ENCODE measurements at regions not wholly inside any gene's neighbourhood (a gene's known extent, or its start where the extent isn't known, plus 50 kb on each side); places are given as distances from the start of the nearest gene placed in this dataset.

DNA sequence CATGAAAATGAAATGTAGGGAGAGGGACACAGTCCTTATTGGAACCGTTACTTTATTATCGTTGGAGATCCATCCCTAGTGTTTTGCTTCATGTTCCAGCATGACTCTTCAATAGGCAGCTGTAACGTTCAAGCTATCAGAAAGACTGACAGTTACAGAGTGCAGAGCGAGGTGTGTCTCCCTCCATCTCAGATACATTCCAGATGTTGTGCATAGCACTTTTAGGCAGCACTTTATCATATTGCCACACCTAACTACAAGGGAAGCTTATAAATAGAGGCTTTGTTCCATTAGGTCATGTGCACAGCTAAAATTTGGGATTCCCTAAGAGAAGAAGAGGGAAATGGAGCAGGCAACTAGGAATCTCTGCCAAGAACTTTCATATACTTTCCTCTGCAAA, 1009.6 kb downstream of the ROBO2 start:
- Histone ChIP-seq H2AFZ (ENCODE audit: low read length) (no peak overlapping the region), H3K4me1 (ENCODE audit: insufficient read depth, low read length) (no peaks in the 10 kb centered on the region), H3K27ac (ENCODE audit: extremely low read length, insufficient read depth, low read length) (no peak overlapping the region), H4K20me1 (ENCODE audit: insufficient read depth, low read length) (no peaks in the 10 kb centered on the region), H3K4me2 (ENCODE audit: low read depth, low read length) (no peak overlapping the region), H3K79me2 (ENCODE audit: insufficient read depth, low read length) (no peaks in the 10 kb centered on the region), H3K9me3 (ENCODE audit: low read length) (no peaks in the 10 kb centered on the region), H3K4me3 (replicated peaks in 1 of 3; ENCODE audit: insufficient read depth in 1 of 3, low read depth in 2 of 3, low read length in 3 of 3) (no peak overlapping the region), H3K36me3 (replicated peaks in 1 of 2; ENCODE audit: control insufficient read depth in 1 of 2, insufficient read depth in 2 of 2, low read length in 2 of 2) (no peaks in the 10 kb centered on the region), H3K9ac (ENCODE audit: insufficient read depth, low read depth, low read length) (no peak overlapping the region), H3K27me3 (ENCODE audit: control insufficient read depth in 1 of 2, insufficient read depth in 2 of 2, low read length in 2 of 2) (no peaks in the 10 kb centered on the region)
- in situ Hi-C loops (cut with HindIII; ENCODE audit: extremely low pct_ligation_motif_present, low pct_unique_long_range_greater_than_20kb) = no loop called here
- ChIA-PET CTCF (ENCODE audit: low intra/inter-chr PET ratio, low total read pairs) (no interaction called here), POLR2A (no interaction called here)
- TF ChIP-seq ZNF746 (CRISPR knock-in tag; IDR thresholded peaks at IDR 0.05) (no peak), ZBTB1 (CRISPR knock-in tag; IDR thresholded peaks at IDR 0.05; ENCODE audit: borderline replicate concordance) (no peak), JUN (CRISPR knock-in tag; IDR thresholded peaks at IDR 0.05) (no peak), PAX8 (CRISPR knock-in tag; IDR thresholded peaks at IDR 0.05; ENCODE audit: borderline replicate concordance) (no peak), NFYB (CRISPR knock-in tag; IDR thresholded peaks at IDR 0.05) (no peak), ZSCAN31 (CRISPR knock-in tag; IDR thresholded peaks at IDR 0.05; ENCODE audit: low read depth) (no peak), ZNF230 (CRISPR knock-in tag; IDR thresholded peaks at IDR 0.05) (no peak), ZBTB21 (CRISPR knock-in tag; IDR thresholded peaks at IDR 0.05) (no peak), ZNF530 (CRISPR knock-in tag; IDR thresholded peaks at IDR 0.05; ENCODE audit: low read depth) (no peak), HOXA3 (CRISPR knock-in tag; IDR thresholded peaks at IDR 0.05) (no peak), MAFK (conservative IDR thresholded peaks at IDR 0.05 in 1 of 2, IDR thresholded peaks at IDR 0.05 in 1 of 2; ENCODE audit: low read length in 2 of 2) (no peak), ZNF644 (CRISPR knock-in tag; IDR thresholded peaks at IDR 0.05; ENCODE audit: low read depth) (no peak), RFX3 (CRISPR knock-in tag; IDR thresholded peaks at IDR 0.05) (no peak), ETV6 (CRISPR knock-in tag; conservative IDR thresholded peaks at IDR 0.05) (no peak), POLR2AphosphoS5 (IDR thresholded peaks at IDR 0.05; ENCODE audit: low read depth, low read length) (no peak)
- TF ChIP-seq, protein P1, sequence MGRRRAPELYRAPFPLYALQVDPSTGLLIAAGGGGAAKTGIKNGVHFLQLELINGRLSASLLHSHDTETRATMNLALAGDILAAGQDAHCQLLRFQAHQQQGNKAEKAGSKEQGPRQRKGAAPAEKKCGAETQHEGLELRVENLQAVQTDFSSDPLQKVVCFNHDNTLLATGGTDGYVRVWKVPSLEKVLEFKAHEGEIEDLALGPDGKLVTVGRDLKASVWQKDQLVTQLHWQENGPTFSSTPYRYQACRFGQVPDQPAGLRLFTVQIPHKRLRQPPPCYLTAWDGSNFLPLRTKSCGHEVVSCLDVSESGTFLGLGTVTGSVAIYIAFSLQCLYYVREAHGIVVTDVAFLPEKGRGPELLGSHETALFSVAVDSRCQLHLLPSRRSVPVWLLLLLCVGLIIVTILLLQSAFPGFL (CRISPR knock-in tag; IDR thresholded peaks at IDR 0.05) = no peak
- TF ChIP-seq, protein P2, sequence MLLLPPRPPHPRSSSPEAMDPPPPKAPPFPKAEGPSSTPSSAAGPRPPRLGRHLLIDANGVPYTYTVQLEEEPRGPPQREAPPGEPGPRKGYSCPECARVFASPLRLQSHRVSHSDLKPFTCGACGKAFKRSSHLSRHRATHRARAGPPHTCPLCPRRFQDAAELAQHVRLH (CRISPR knock-in tag; IDR thresholded peaks at IDR 0.05; ENCODE audit: borderline replicate concordance, low read depth) = no peak
- TF ChIP-seq, protein P3, sequence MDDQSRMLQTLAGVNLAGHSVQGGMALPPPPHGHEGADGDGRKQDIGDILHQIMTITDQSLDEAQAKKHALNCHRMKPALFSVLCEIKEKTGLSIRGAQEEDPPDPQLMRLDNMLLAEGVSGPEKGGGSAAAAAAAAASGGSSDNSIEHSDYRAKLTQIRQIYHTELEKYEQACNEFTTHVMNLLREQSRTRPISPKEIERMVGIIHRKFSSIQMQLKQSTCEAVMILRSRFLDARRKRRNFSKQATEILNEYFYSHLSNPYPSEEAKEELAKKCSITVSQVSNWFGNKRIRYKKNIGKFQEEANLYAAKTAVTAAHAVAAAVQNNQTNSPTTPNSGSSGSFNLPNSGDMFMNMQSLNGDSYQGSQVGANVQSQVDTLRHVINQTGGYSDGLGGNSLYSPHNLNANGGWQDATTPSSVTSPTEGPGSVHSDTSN (CRISPR knock-in tag; IDR thresholded peaks at IDR 0.05; ENCODE audit: borderline replicate concordance) = no peak
- 31% methylated on average over 4 of the region's 4 CpGs for WGBS (ENCODE audit: low lambda C conversion rate)
- BruUV-seq (replicated peaks) = no TSS peak
- FAIRE-seq (no peak), ATAC-seq (no peak), DNase-seq (ENCODE audit: low spot score) (no peak)
- intact Hi-C loops (cut with micrococcal nuclease; ENCODE audit: unreplicated experiment) = no loop called here
